ENCODE measurements at regions not wholly inside any gene's neighbourhood (a gene's known extent, or its start where the extent isn't known, plus 50 kb on each side); places are given as distances from the start of the nearest gene placed in this dataset.

DNA sequence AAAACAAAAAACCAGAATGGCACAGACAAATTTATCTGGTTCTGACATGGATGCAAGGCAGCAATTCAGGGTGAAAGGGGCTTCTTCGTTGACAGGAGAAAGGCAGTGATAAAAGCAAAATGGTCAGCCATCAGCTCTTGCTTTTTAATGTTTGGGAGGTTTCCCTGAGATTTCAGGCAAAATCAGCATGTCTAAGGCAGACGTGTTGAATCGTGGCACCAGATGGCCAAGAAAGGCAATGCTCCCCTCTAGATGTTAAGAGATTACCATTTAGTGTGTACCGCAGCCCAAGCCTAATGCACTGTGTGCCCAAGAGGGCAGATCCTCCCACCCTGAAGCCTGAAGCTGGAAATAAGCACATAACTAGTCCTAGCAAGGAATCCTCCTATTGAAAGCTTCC lies 88.8 kb upstream of the GALNT18 start:
- no peak for DNase-seq

DNA sequence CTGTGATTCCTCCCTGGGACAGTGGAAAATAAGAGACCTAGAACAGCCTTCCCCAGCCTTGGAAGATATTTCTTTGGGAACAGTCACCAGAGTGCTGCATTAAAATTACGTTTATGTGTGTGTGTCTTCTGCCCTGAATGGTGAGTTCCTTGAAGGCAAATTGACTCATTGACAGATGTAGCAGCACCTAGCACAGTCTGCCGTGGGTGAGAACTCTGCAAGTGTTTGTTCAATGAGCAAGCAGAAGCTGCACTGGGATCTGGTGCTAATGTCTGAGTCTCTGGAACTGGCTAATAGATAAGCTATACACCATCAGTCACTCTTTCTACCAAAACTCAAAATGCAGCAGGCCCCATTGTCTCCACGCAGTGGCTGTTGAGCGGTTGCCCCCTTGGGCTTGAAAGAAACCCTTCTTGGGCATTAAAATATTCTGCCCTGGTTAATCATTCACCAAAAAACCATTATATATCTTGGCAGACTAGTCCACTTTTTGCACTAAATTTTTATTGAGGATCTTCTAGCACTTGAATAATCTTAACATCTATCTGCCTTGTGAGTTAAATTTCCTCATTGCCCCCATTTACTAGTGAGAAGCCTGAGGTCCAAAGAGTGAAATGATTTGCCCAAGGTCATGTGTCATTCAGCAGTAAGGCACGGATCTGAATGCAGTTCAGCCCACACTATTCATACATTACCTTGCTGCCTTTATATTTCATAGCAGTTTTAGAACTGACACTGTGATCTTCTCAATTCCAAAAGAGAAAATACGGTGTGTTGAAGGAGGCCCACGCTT lies 87.8 kb upstream of the GALNT18 start:
- no peak for DNase-seq

DNA sequence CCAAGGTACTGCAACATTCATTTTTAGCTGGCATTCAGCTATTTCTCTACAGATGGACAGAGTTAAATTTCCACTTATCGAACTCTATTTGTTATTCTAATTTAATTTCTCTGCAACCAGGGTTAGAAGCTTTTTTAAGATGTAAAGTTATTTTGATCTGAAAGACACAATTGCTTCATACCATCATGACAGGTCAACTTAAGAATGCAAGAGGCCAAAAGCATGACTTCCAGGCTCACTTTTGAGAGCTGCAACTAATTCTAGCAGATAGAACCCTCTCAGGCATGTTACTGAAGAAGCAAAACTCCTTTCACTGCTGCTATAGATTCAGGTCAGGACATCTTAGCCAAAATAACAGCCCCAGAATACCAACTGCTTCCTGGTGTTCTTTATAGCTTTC lies 86.5 kb upstream of the GALNT18 start:
- no peak for DNase-seq

DNA sequence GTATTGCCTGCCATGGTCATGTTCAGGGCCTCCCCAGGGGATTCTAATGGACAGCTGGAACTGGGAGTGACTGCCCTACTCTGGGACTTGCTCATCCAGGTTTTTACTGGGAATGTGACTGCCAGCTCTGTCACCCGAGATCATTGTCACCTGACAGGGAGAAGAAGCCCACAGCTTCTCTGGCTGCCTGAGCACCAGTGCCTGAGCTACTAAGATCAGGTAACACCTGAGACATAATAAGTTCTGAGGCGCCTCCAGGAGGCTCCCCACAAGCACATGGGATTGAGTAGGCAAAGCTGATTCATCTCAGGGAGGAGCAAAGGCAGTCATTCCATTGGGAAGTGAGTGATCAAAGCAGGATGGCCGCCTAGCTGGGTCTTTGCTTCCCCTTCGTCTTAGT lies 84.2 kb upstream of the GALNT18 start:
- no peak for DNase-seq

DNA sequence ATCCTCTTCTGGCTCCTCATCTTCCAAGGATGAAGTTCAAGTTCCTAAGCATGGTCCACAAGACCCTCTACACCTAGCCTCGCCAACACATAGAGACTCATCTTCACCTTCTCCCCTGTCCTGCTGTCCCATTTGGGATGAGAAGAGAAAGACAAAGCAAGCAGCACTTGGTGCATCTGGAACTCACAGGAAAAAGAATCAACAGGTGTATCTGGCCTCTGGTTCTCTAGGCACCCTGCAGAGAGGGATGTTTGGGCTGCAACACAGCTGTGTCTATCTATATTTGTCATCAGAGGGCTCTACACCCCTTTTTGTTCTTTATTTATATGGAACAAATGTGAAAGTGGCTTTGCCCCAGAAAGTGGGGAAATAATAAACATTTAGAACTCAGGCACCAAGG lies 82.1 kb upstream of the GALNT18 start:
- no peak for DNase-seq

DNA sequence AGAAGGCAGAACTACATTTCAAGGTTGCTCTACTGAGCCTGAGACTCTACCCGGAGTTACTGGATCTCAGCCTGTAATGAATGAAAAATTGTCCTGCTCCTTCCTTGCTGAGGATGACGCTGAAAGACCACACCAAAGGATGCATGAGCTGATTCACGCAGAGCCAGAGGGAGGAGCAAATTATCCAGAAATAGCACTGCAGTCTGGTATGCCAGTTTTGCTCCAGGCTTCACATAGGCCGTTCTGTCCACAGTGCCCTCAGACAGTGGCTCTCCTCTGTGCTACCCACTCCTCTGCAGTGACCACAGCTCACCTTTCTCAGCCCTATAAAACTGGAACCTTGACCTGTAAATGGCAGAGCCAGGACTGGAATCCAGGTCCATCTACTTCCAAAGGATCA lies 79.3 kb upstream of the GALNT18 start:
- DNase-seq: no peak

DNA sequence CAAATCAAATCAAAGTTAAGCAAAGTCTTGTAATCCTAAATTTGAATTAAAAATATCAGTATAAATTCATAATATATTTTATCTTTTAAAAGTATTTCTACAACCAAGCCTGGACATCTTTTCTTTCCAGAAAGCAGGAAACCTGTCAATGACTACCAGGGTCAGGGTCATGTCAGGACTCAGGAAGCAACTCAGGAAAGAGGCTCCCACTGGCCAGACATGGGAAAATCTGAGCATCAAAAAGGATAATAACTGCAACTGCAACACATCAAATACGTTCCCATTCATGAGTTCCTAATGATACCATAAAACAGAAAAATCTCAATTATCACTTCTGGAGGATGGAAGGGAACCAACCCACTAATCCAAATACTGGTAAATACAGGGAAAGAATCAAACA lies 76.0 kb upstream of the GALNT18 start:
- DNase-seq: no peak

DNA sequence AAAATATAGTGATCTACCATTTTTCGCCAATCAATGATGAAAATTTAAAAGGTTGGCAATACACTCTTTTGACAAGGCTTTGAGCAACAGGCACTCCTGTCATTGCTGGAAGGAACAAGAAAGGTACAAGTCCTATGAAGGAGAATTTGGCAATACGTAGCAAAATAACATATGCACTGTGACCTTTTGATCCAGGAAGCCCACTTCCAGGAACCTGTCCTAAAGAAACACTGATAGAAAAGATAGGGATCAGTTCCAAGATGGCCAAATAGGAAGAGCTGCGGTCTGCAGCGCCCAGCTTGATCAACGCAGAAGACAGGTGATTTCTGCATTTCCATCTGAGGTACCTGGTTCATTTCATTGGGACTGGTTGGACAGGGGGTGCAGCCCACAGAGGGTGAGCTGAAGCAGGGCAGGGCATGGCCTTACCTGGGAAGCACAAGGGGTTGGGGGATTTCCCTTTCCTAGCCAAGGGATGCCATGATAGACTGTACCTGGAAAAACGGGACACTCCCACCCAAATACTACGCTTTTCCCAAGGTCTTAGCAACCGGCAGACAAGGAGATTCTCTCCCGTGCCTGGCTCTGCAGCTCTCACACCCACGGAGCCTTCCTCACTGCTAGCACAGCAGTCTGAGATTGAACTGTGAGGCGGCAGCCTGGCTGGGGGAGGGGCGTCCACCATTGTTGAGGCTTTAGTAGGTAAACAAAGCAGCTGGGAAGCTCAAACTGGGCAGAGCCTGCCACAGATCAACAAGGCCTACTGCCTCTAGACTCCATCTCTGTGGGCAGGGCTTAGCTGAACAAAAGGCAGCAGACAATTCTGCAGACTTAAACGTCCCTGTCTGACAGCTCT lies 69.7 kb upstream of the GALNT18 start:
- DNase-seq: no peak

DNA sequence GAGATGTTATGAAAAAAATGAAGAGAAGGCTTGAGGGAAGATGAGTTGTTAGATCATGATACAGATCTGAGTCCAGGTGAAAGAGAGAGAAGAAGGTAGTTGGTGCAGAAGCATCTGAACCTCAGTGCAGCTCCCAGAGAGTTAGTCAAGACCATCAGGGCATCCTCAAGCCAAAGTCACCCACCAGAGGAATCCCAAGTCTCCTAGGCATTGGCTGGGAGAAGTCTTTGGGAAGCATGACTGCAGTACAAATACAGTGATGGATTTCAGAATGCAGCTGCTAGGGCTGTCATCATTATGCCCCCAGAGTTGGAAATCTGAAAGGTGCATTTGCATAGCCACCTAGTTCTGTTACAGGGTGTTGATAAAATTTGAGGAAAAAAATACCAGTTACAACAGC lies 59.7 kb upstream of the GALNT18 start:
- no peak for DNase-seq

DNA sequence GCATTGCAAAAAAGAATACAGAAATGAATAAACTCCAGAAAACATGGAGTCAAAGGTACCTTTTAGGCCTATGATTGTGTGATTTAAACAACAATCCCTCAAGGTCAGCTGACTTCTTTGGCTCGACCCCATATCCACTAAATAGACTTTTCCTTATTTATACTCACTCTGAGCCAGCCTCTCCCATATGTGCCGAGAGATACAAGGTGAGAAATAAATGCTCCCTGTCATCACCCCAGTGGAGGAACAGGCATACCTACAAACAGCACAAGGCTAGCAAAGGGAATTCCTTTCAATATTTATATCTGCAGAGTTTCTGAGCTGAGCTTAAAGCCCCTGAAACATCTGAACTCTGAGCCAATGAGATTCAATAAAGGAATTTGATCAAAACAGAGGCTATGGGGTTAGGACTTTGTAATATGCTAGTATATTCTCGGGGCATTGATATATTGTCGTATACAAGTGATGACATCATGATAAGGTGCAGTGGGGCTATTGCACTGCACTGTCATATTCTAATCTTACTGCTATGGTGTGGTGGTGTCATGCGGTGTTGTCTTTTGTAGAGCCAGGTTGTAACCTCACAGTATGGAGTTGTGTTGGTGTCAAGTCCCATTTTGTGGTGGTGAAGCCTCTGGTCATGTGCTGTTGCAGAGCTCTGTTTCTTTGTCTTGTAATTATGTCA lies 56.0 kb upstream of the GALNT18 start:
- DNase-seq: no peak

DNA sequence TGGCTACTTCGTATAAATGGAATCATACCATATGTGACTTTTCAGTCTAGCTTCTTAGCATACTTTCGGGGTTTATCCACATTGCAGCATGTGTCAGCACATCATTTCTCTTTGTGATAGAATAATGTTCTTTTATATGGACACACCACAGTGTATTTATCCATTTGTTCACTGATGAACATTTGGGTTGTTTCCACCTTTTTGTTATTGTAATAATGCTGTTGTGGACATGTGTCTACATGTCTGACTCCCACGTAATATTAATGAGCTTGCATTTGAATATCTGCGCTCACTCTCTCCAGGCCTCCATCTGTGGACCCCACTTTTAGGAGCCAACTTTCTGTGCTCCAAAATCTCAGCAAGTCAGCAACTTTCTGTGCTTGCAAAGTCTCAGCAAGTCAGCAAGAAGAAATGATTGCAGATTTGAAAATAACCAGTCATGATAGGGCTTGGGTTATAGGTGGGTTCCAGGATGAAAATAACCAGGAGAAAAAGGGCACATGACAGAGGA lies 53.9 kb upstream of the GALNT18 start:
- DNase-seq: no peak

DNA sequence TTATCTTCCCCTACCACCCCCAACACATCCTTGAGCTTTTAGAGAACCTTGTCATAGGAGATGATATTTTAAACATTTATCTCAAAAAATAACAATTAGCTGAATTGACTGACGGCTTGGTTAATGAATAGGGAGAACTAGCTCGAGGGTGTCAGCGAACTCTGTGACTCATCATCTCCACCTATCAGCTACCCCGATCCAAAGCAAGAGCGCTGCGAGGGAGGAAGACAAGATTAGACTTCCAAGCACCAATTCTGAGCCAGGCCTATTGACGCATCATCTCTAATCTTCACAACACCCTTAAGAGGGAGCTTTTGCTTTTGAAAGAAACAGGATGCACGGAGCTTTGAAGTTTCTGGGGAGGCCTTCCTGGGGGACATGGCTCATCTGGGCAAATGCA lies 51.0 kb upstream of the GALNT18 start:
- DNase-seq: no peak

DNA sequence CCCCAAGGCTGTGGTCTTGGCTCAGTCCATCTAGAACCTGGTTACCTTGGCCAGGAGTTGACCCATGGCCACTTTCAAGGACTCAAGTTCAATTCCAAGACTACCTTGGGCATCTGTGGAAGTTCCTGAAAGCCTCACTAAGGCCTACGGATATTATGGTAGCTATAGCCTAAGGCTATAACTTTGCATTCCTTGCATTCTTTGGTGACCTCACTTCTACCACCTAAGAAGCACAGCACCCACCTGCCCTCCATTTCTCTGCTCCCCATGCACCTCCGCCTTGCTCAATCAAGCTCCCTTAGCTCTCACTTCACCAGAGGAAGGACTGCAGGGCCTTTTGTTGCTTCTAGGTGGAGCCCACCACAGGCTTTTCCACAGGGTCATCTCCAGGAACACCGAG lies 50.3 kb upstream of the GALNT18 start:
- DNase-seq: no peak
